Epithelial cell of esophagus (primary cell): ENCODE measurements at regions not wholly inside any gene's neighbourhood (a gene's known extent, or its start where the extent isn't known, plus 50 kb on each side); places are given as distances from the start of the nearest gene placed in this dataset.

Experiments used
- DNase-seq: peaks from one replicate; pipeline ENCODE4 v3.0.0; 2010; ENCODE audit warnings: low read depth
- H3K4me3 ChIP-seq: 2 replicates; pipeline ENCODE4 v1.5.1; 2011; ENCODE audit warnings: mild to moderate bottlenecking, low read length, control low read depth
- TF ChIP-seq, protein P1 (sequence below): IDR thresholded peaks from 2 replicates; pipeline ENCODE4 v1.5.1; 2011; ENCODE audit warnings: low read depth, mild to moderate bottlenecking, low read length, control low read depth, inconsistent platforms; ENCODE audit not compliant: insufficient read depth; ENCODE audit errors: missing control alignments

DNA sequence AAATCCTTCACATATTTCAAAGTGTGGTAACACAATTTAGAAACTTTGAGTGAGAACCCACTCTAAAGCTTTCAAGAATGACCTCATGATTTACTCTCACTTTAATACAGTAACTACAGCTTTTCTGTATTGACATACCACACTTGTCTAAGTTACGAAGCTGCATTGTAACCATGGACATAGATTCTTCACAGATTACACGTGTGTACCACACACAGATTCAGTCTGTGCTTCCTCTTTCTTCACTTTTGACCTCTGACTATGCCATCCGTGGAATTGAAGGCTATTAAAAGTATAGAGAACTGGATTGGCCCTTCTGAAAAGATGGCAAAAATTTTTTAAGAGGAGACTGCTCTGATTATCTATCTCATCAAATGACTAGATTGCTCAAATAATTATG lies 172.7 kb downstream of the TANC2 start:
- H3K4me3 ChIP-seq, result no peak overlapping the region
- DNase-seq, result no peak
- TF ChIP-seq, protein P1, sequence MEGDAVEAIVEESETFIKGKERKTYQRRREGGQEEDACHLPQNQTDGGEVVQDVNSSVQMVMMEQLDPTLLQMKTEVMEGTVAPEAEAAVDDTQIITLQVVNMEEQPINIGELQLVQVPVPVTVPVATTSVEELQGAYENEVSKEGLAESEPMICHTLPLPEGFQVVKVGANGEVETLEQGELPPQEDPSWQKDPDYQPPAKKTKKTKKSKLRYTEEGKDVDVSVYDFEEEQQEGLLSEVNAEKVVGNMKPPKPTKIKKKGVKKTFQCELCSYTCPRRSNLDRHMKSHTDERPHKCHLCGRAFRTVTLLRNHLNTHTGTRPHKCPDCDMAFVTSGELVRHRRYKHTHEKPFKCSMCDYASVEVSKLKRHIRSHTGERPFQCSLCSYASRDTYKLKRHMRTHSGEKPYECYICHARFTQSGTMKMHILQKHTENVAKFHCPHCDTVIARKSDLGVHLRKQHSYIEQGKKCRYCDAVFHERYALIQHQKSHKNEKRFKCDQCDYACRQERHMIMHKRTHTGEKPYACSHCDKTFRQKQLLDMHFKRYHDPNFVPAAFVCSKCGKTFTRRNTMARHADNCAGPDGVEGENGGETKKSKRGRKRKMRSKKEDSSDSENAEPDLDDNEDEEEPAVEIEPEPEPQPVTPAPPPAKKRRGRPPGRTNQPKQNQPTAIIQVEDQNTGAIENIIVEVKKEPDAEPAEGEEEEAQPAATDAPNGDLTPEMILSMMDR, result no peak

DNA sequence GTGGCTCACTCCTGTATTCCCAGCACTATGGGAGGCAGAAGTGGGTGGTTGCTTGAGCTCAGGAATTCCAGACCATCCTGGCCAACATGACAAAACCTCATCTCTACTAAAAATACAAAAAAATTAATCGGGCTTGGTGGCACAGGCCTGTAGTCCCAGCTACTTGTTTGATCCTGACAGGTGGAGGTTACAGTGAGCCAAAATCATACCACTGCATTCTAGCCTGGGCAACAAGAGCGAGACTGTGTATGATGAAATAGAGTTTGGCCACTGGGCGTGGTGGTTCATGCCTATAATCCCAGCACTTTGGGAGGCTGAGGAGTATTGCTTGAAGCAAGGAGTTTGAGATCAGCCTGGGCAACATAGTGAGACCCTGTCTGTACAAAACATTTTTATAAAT lies 173.3 kb downstream of the TANC2 start:
- TF ChIP-seq, protein P1, result no peak
- no peak for DNase-seq
- H3K4me3 ChIP-seq, result no peak overlapping the region

DNA sequence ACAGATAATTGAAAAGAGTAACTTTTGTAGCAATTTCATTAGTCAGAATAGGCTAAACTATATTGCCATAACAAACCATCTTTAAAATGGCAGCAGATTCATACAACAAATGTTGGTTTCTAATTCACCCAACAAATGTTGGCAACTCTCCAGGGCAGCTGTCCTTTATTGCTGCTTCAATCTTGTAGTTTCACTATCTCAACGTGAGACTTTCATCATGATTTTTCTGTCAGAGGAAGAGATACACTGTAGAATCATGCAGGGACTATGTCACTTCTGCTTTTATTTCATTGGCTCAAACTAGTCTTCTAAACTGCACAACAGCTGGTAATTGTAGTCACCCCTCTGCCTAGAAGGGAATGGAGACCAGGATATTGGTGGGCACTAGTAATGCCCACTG lies 174.2 kb downstream of the TANC2 start:
- DNase-seq, result no peak
- TF ChIP-seq, protein P1, result no peak

DNA sequence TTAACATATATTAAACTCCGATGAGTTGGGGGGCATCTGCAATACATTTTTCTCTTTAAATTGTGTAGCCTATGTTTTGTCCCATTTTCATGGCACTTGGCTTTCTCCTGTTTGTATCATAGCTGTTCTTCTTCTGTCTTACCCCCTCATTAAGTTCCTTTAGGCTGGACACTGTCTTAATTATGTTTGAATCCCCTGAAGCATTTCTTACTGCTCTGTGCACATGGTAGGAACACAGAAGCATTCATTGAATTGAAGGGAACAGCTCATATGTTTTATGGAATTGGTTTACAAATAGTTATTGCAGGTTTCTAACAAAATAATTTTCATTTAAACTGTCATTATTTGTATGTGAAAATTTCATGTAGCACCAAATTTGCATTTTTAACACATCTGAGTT lies 176.8 kb downstream of the TANC2 start:
- DNase-seq, result no peak
- no peak overlapping the region for H3K4me3 ChIP-seq
- TF ChIP-seq, protein P1, result no peak

More for the DNA sequence above, 174.2 kb downstream of the TANC2 start:
- no peak overlapping the region for H3K4me3 ChIP-seq

DNA sequence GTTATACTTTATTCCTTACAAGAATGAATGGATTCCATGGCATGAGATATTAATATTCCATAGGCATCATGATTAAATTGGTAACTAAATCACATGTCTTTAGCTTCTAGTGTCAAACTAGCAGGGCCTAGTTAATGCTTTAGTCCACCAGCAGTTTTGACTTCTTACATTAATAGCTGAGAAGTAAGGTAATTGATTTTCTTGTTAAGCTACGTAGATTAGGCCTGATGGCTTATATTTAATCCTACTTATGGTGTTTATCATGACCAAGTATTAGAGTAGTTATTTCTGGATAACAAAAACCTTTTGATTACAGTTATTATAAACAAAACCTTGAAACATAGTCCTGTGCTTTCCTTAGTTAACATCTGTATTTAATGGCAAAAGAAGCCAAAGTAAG lies 184.5 kb downstream of the TANC2 start:
- no peak overlapping the region for H3K4me3 ChIP-seq
- no peak for DNase-seq
- TF ChIP-seq, protein P1, result no peak

DNA sequence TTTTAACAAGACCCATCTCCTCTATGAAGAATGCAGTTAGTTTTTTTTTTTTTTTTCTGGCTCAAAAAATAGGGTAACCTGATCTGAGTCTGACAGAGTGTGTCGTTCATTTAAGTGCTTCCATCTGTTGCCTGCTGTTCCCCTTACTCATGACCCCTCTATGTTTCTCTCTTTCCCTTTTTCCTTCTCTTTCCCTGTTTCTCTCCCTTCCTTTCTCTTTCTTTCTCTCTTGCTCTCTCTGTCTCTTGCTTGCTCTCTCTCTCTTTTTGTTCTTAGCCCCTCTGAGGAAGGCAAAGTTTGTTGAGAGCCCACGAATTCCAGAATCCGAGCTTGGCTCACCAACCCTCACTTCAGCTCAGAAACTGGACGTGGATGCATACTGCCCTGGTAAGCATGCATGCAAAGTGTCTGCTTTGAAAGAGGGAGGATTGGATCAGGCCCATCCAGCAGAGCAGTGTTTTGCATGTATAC lies 185.0 kb downstream of the TANC2 start:
- TF ChIP-seq, protein P1, result no peak
- H3K4me3 ChIP-seq, result no peak overlapping the region
- no peak for DNase-seq

DNA sequence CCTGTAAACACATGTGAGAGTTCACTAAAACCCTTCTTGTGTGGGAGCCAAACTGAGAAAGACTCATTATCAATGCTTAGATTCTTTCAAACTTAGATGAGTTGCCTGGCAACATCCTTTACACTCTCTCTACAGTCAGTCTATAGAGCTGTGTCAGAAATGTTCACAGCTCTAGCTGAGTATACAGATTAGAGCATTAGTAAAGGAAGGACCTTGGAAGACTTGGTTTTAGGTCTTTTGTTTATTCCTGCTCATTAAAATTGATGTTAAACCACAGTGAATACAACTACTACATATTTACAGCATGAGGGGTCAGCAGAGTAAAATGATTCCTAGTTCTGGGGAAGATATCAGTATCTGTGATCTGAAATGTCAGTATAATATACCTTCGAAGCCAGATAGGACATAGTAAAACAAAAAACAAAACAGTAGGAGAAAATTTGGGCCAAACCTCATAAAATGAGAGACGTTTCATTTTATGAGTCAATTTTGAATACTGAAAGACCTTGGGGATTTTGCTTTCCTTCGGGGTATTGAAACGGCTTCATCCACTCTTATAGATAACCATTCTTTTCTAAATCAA lies 186.0 kb downstream of the TANC2 start:
- TF ChIP-seq, protein P1, result no peak
- no peak overlapping the region for H3K4me3 ChIP-seq
- no peak for DNase-seq
